NCI-H2227 treated with DMSO at 0.1 percent for 48 hours (cell line): ENCODE measurements at regions not wholly inside any gene's neighbourhood (a gene's known extent, or its start where the extent isn't known, plus 50 kb on each side); places are given as distances from the start of the nearest gene placed in this dataset.
"Not testable (repeated sequence)": the region's sequence is repeated elsewhere in the genome, so short reads cannot be mapped to it uniquely, and the experiment has no call there.

Experiments used
- DNase-seq: peaks from one replicate; lab custom pipeline; 2025; lab: John Stamatoyannopoulos, UW

GRCh38 chr9:61523897-61524620 lies 334.2 kb downstream of the SPATA31A7 start:
- not testable (repeated sequence) for DNase-seq

GRCh38 chr9:61525629-61526028 lies 335.8 kb downstream of the SPATA31A7 start:
- DNase-seq, result not testable (repeated sequence)

- DNase-seq, result not testable (repeated sequence)
These were observed 360.4 kb downstream of the SPATA31A7 start for GRCh38 chr9:61550101-61550748.

- not testable (repeated sequence) for DNase-seq
These were observed 381.7 kb downstream of the SPATA31A7 start for GRCh38 chr9:61571403-61572127.

GRCh38 chr9:61572364-61572763 lies 382.5 kb downstream of the SPATA31A7 start:
- DNase-seq, result peak; percentile 32

- DNase-seq, result not testable (repeated sequence)
These were observed 383.6 kb downstream of the SPATA31A7 start for GRCh38 chr9:61573432-61573831.
